Neural progenitor cell (in vitro differentiated cells): ENCODE measurements at regions not wholly inside any gene's neighbourhood (a gene's known extent, or its start where the extent isn't known, plus 50 kb on each side); places are given as distances from the start of the nearest gene placed in this dataset.
"Not testable (repeated sequence)": the region's sequence is repeated elsewhere in the genome, so short reads cannot be mapped to it uniquely, and the experiment has no call there.

Experiments
- CTCF ChIP-seq: fragments of 200-600 bp; sonication (generic); IDR thresholded peaks from 2 replicates; pipeline ENCODE4 v1.5.1; 2017; ENCODE audit warnings: antibody characterized with exemption, mild to moderate bottlenecking
- EZH2 ChIP-seq: fragments of 200-600 bp; sonication (generic); IDR thresholded peaks from 2 replicates; pipeline ENCODE4 v1.6.1; 2017; ENCODE audit warnings: antibody characterized with exemption, mild to moderate bottlenecking, moderate library complexity
- EZH2phosphoT487 ChIP-seq: fragments of 200-600 bp; sonication (generic); IDR thresholded peaks from 2 replicates; pipeline ENCODE4 v1.6.1; 2017; ENCODE audit warnings: antibody characterized with exemption

- TF ChIP-seq CTCF, EZH2phosphoT487, EZH2: not testable (repeated sequence)
Observed at GRCh38 chr11:4277225-4277624, 91.0 kb downstream of the OR52B4 start.
